HepG2 (cell line): ENCODE measurements at regions not wholly inside any gene's neighbourhood (a gene's known extent, or its start where the extent isn't known, plus 50 kb on each side); places are given as distances from the start of the nearest gene placed in this dataset.

Experiments used
- ATAC-seq: fragments of 200-7000 bp; cut with Tn5 transposase; 3 replicates; pipeline ENCODE4 v1.9.1; 2020; ENCODE audit warnings: mild to moderate bottlenecking, moderate library complexity
- BruUV-seq: library from RNA; stranded (reverse); fragments of 400-500 nt; replicated peaks from 2 replicates; lab custom pipeline; 2021; lab: Mats Ljungman, UMichigan
- CTCF ChIA-PET: fragments of 300-600 bp; formaldehyde crosslinking; extraction: SDS; loops from one replicate; lab custom pipeline; 2021; ENCODE audit warnings: low total read pairs, inconsistent platforms, low intra/inter-chr PET ratio; lab: Yijun Ruan, JAX
- POLR2A ChIA-PET: fragments of 350-600 bp; sonication (Branson Sonifier 250); formaldehyde crosslinking; loops from one replicate; lab custom pipeline; 2020; ENCODE audit warnings: antibody characterized with exemption, inconsistent platforms; lab: Yijun Ruan, JAX
- DNase-seq: peaks from one replicate; pipeline ENCODE4 v3.0.0-alpha.2; 2015; ENCODE audit warnings: low spot score
- FAIRE-seq: peaks from 3 replicates; lab custom pipeline; 2011; peaks lifted over from hg19 to GRCh38; lab: Jason Lieb, UNC
- H2AFZ ChIP-seq: one replicate; pipeline ENCODE4 v1.6.1; 2011; ENCODE audit warnings: low read length, inconsistent platforms
- H3K27ac ChIP-seq: fragments of 300-600 bp; 3 replicates; pipeline ENCODE4 v1.8.0; 2011; ENCODE audit warnings: mixed run types, mild to moderate bottlenecking, mixed read lengths, low read length, inconsistent platforms; ENCODE audit not compliant: insufficient read depth; ENCODE audit errors: extremely low read length
- H3K27me3 ChIP-seq, 2 experiments: fragments of 200-600 bp in 1 of 2; 2 replicates in 1 of 2; 3 replicates in 1 of 2; pipeline versions ENCODE4 v1.6.0 to v1.8.0; 2011; ENCODE audit warnings: low read length in 2 of 2, mild to moderate bottlenecking in 2 of 2, moderate library complexity in 2 of 2, inconsistent platforms in 1 of 2; ENCODE audit not compliant: insufficient read depth in 2 of 2, control insufficient read depth in 1 of 2
- H3K36me3 ChIP-seq, 2 experiments: fragments of 200-600 bp in 1 of 2; replicated peaks in 1 of 2; 2 replicates in 1 of 2; 3 replicates in 1 of 2; pipeline versions ENCODE4 v1.5.1 to v1.8.0; 2011; ENCODE audit warnings: low read length in 2 of 2, inconsistent platforms in 1 of 2; ENCODE audit not compliant: insufficient read depth in 2 of 2, control insufficient read depth in 1 of 2
- H3K4me1 ChIP-seq: 2 replicates; pipeline ENCODE4 v1.5.1; 2012; ENCODE audit warnings: low read length, inconsistent platforms; ENCODE audit not compliant: insufficient read depth
- H3K4me2 ChIP-seq: 2 replicates; pipeline ENCODE4 v1.6.0; 2011; ENCODE audit warnings: low read depth, low read length, inconsistent platforms
- H3K4me3 ChIP-seq, 3 experiments: fragments of 200-600 bp in 1 of 3; sonication (generic), shearing (Covaris generic) in 1 of 3; replicated peaks in 1 of 3; 2 replicates each; pipeline ENCODE4 v1.5.1; 2011 to 2016; ENCODE audit warnings: low read length in 3 of 3, inconsistent platforms in 2 of 3, low read depth in 2 of 3, mild to moderate bottlenecking in 2 of 3, control low read depth in 1 of 3, mixed read lengths in 1 of 3; ENCODE audit not compliant: insufficient read depth in 1 of 3
- H3K79me2 ChIP-seq: one replicate; pipeline ENCODE4 v1.6.1; 2011; ENCODE audit warnings: low read length, inconsistent platforms; ENCODE audit not compliant: insufficient read depth
- H3K9ac ChIP-seq: 2 replicates; pipeline ENCODE4 v1.6.0; 2011; ENCODE audit warnings: mild to moderate bottlenecking, low read depth, low read length, inconsistent platforms; ENCODE audit not compliant: insufficient read depth
- H3K9me3 ChIP-seq: 2 replicates; pipeline ENCODE4 v1.5.1; 2012; ENCODE audit warnings: mild to moderate bottlenecking, low read length
- H4K20me1 ChIP-seq: 2 replicates; pipeline ENCODE4 v1.6.0; 2011; ENCODE audit warnings: inconsistent platforms, mild to moderate bottlenecking, low read length, moderate library complexity; ENCODE audit not compliant: insufficient read depth
- CC2D1A ChIP-seq: sonication (generic); formaldehyde crosslinking; IDR thresholded peaks from 2 replicates; pipeline ENCODE4 v1.8.1; 2023; ENCODE audit warnings: mild to moderate bottlenecking, missing genetic modification reagents
- FLYWCH1 ChIP-seq: sonication (generic); formaldehyde crosslinking; IDR thresholded peaks from 2 replicates; pipeline ENCODE4 v1.8.1; 2023; ENCODE audit warnings: mild to moderate bottlenecking, missing genetic modification reagents
- ZBTB38 ChIP-seq: sonication (generic); formaldehyde crosslinking; IDR thresholded peaks from 2 replicates; pipeline ENCODE4 v1.5.1; 2020; ENCODE audit warnings: mild to moderate bottlenecking, missing genetic modification reagents
- ZFX ChIP-seq: sonication (generic); formaldehyde crosslinking; IDR thresholded peaks from 2 replicates; pipeline ENCODE4 v1.4.0; 2020; ENCODE audit warnings: mild to moderate bottlenecking, low read depth, missing genetic modification reagents, moderate library complexity
- ZNF281 ChIP-seq: sonication (generic); formaldehyde crosslinking; IDR thresholded peaks from 2 replicates; pipeline ENCODE4 v1.4.0; 2020; ENCODE audit warnings: missing genetic modification reagents, borderline replicate concordance
- ZNF383 ChIP-seq: sonication (generic); formaldehyde crosslinking; IDR thresholded peaks from 2 replicates; pipeline ENCODE4 v1.4.0; 2020; ENCODE audit warnings: missing genetic modification reagents, mild to moderate bottlenecking, borderline replicate concordance
- ZNF556 ChIP-seq: sonication (generic); formaldehyde crosslinking; IDR thresholded peaks from 2 replicates; pipeline ENCODE4 v1.4.0; 2020; ENCODE audit warnings: mild to moderate bottlenecking, missing genetic modification reagents, borderline replicate concordance
- ZNF749 ChIP-seq: sonication (generic); formaldehyde crosslinking; IDR thresholded peaks from 2 replicates; pipeline ENCODE4 v1.8.0; 2022; ENCODE audit warnings: mild to moderate bottlenecking, missing genetic modification reagents, moderate library complexity, borderline replicate concordance
- WGBS: methylation state at CpG from one replicate; pipeline ENCODE4 v1.1.6; 2017; ENCODE audit warnings: low lambda C conversion rate; 5-methylcytosine and 5-hydroxymethylcytosine counted together
- in situ Hi-C: cut with HindIII; loops from 2 replicates; pipeline ENCODE4 v1.10.0; 2017; ENCODE audit warnings: low pct_unique_long_range_greater_than_20kb; ENCODE audit not compliant: extremely low pct_ligation_motif_present
- intact Hi-C: fragments of 100-400 bp; cut with micrococcal nuclease; formaldehyde crosslinking; loops from one replicate; pipeline ENCODE4 v1.10.0; 2022; ENCODE audit not compliant: unreplicated experiment

DNA sequence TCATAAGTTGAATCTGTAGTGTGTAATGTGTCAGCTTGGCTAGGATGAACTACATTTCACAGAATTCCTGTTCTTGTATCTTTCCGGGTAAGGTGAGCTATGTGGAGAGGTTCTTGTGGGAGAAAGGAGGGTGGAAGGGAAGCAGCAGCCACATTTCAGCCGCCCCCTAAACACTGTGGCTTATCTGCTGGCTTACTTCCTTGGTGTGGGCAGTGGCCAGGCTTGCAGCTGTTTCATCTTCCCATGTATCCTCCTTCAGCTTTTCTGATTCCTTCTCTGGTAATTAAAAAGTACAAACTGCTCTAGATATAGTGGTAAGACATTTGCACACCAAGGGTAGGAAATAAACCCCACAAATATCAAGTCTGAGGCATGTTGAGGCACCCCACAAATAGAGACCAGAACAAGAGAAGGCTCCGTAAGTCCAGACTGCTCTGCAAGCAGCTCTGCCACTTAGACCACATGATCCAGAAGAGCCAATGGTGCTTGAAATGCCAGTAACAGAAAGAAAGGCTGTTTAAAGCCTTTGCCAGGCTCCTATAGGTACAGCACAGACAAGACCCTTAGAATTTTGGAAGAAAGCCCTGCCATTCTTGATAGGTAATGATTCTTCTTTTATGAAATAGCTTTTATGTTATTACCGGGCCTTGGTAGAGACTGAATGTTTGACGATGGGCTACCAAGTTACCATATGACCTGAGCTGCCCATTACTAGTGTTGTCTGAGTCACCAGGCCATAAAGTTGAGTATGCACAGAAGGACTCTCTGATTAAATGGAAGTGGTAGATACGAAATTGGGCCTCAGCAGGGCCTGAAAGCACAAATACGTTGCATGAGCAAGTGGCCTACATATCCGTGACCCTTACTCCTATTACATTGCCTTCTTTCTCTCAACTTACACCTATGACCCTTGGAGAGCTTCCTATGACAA is 215.0 kb upstream of the SGK1 start:
- POLR2A ChIA-PET: no interaction called here
- no peak overlapping the region for H3K4me3 ChIP-seq
- DNase-seq: no peak
- no peak overlapping the region for H3K27ac ChIP-seq
- in situ Hi-C loops (no loop called here), intact Hi-C loops (no loop called here)
- no peak for TF ChIP-seq CC2D1A (CRISPR knock-in tag)
- no peak for TF ChIP-seq ZNF281 (CRISPR knock-in tag)
- TF ChIP-seq ZNF383 (CRISPR knock-in tag): no peak
- TF ChIP-seq ZBTB38: no peak
- no peak for TF ChIP-seq FLYWCH1 (CRISPR knock-in tag)
- TF ChIP-seq ZNF749 (CRISPR knock-in tag): no peak
- no peak for TF ChIP-seq ZFX (CRISPR knock-in tag)
- TF ChIP-seq ZNF556 (CRISPR knock-in tag): no peak
- H2AFZ ChIP-seq: no peak overlapping the region
- no peaks in the 10 kb centered on the region for H3K36me3 ChIP-seq
- no peak for FAIRE-seq
- no peaks in the 10 kb centered on the region for H3K79me2 ChIP-seq
- BruUV-seq: no TSS peak
- no peak overlapping the region for H3K4me2 ChIP-seq
- no peak overlapping the region for H3K9ac ChIP-seq
- no peaks in the 10 kb centered on the region for H4K20me1 ChIP-seq
- no peaks in the 10 kb centered on the region for H3K9me3 ChIP-seq
- H3K27me3 ChIP-seq: no peaks in the 10 kb centered on the region
- WGBS: 44% methylated on average over 8 of the region's 8 CpGs
- CTCF ChIA-PET: no interaction called here
- H3K4me1 ChIP-seq: peaks cover 21% of the 10 kb centered on the region
- no peak for ATAC-seq
